A549 (cell line): ENCODE measurements at regions not wholly inside any gene's neighbourhood (a gene's known extent, or its start where the extent isn't known, plus 50 kb on each side); places are given as distances from the start of the nearest gene placed in this dataset.
"Not testable (repeated sequence)": the region's sequence is repeated elsewhere in the genome, so short reads cannot be mapped to it uniquely, and the experiment has no call there.

Experiments used
- EHMT2 ChIP-seq: fragments of 200-600 bp; sonication (generic); IDR thresholded peaks from 2 replicates; pipeline ENCODE4 v1.6.1; 2016; ENCODE audit warnings: antibody characterized with exemption, low read depth, mild to moderate bottlenecking, moderate library complexity
- EP300 ChIP-seq, 2 experiments: fragments of >200 bp; sonication (Bioruptor Twin); formaldehyde crosslinking; IDR thresholded peaks; 2 replicates in 1 of 2; 3 replicates in 1 of 2; pipeline ENCODE4 v1.6.1; 2016 to 2017
- FOSL2 ChIP-seq, 2 experiments: fragments of 450-650 bp in 1 of 2; fragments of >200 bp in 1 of 2; sonication (Bioruptor Twin) in 1 of 2; formaldehyde crosslinking; IDR thresholded peaks; 2 replicates each; pipeline versions ENCODE4 v1.5.0 to v1.6.1; 2016 to 2020; ENCODE audit warnings: mild to moderate bottlenecking in 1 of 2, moderate library complexity in 1 of 2
- HEYL ChIP-seq: fragments of 250-450 bp; sonication (Bioruptor Pico); IDR thresholded peaks from 2 replicates; pipeline ENCODE4 v1.8.0; 2021; ENCODE audit warnings: mild to moderate bottlenecking, moderate library complexity
- MAFK ChIP-seq: fragments of 450-650 bp; IDR thresholded peaks from 2 replicates; pipeline ENCODE4 v1.6.1; 2014; ENCODE audit not compliant: partially characterized antibody
- MAZ ChIP-seq: fragments of 150-350 bp; IDR thresholded peaks from 2 replicates; pipeline ENCODE4 v1.6.1; 2014; ENCODE audit warnings: antibody characterized with exemption, low read depth, low read length, borderline replicate concordance
- POLR2A ChIP-seq: IDR thresholded peaks from 2 replicates; pipeline ENCODE4 v1.6.1; 2012; ENCODE audit warnings: mild to moderate bottlenecking, low read length
- POLR2AphosphoS2 ChIP-seq: conservative IDR thresholded peaks from 2 replicates; pipeline ENCODE4 v1.6.1; 2012; ENCODE audit warnings: low read length, improper control_type of control experiment, inconsistent platforms
- TF ChIP-seq, protein P1 (sequence below): fragments of >200 bp; sonication (Bioruptor Twin); formaldehyde crosslinking; IDR thresholded peaks from 3 replicates; pipeline ENCODE4 v1.5.1; 2016
- TF ChIP-seq, protein P2 (sequence below): fragments of 250-450 bp; sonication (Bioruptor Pico); IDR thresholded peaks from 2 replicates; pipeline ENCODE4 v1.5.0; 2021; ENCODE audit warnings: mild to moderate bottlenecking, moderate library complexity, borderline replicate concordance

DNA sequence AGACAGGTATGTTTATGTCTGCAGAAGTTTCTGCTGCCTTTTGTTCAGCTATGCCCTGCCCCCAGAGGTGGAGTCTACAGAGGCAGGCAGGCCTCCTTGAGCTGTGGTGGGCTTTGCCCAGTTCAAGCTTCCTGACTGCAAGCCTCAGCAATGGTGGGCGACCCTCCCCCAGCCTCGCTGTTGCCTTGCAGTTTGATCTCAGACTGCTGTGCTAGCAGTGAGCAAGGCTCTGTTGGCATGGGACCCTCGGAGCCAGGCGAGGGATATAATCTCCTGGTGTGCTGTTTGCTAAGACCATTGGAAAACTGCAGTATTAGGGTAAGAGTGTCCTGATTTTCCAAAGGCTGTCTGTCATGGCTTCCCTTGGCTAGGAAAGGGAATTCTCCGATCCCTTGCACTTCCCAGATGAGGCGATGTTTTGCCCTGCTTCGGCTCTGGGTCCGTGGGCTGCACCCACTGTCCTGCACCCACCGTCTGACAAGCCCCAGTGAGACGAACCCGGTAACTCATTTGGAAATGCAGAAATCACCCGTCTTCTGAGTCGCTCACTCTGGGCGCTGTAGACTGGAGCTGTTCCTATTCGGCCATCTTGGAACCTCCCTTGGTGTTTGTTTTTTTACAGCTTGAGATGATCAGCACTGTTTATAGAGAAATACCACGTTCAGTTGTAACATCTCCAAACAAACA, 2705.5 kb upstream of the PCDH20 start:
- TF ChIP-seq EHMT2; POLR2AphosphoS2; MAFK; MAZ; EP300 (IDR thresholded peaks at IDR 0.05); POLR2A; FOSL2 (IDR thresholded peaks at IDR 0.05); FOSL2 (CRISPR knock-in tag; IDR thresholded peaks at IDR 0.05); HEYL (CRISPR knock-in tag): not testable (repeated sequence)
- TF ChIP-seq, protein P1, sequence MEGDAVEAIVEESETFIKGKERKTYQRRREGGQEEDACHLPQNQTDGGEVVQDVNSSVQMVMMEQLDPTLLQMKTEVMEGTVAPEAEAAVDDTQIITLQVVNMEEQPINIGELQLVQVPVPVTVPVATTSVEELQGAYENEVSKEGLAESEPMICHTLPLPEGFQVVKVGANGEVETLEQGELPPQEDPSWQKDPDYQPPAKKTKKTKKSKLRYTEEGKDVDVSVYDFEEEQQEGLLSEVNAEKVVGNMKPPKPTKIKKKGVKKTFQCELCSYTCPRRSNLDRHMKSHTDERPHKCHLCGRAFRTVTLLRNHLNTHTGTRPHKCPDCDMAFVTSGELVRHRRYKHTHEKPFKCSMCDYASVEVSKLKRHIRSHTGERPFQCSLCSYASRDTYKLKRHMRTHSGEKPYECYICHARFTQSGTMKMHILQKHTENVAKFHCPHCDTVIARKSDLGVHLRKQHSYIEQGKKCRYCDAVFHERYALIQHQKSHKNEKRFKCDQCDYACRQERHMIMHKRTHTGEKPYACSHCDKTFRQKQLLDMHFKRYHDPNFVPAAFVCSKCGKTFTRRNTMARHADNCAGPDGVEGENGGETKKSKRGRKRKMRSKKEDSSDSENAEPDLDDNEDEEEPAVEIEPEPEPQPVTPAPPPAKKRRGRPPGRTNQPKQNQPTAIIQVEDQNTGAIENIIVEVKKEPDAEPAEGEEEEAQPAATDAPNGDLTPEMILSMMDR: not testable (repeated sequence)
- TF ChIP-seq, protein P2, sequence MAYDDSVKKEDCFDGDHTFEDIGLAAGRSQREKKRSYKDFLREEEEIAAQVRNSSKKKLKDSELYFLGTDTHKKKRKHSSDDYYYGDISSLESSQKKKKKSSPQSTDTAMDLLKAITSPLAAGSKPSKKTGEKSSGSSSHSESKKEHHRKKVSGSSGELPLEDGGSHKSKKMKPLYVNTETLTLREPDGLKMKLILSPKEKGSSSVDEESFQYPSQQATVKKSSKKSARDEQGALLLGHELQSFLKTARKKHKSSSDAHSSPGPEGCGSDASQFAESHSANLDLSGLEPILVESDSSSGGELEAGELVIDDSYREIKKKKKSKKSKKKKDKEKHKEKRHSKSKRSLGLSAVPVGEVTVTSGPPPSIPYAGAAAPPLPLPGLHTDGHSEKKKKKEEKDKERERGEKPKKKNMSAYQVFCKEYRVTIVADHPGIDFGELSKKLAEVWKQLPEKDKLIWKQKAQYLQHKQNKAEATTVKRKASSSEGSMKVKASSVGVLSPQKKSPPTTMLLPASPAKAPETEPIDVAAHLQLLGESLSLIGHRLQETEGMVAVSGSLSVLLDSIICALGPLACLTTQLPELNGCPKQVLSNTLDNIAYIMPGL (CRISPR knock-in tag): not testable (repeated sequence)
